CD4-positive, alpha-beta T cell treated with Interleukin-6 for 4 hours (primary cell): ENCODE measurements at regions not wholly inside any gene's neighbourhood (a gene's known extent, or its start where the extent isn't known, plus 50 kb on each side); places are given as distances from the start of the nearest gene placed in this dataset.

Source experiments
- DNase-seq: peaks from one replicate; pipeline ENCODE4 v3.0.0-alpha.2; 2020; ENCODE audit warnings: mixed read lengths

- DNase-seq: no peak
Measured at GRCh38 chr11:127195501-127196120, 195.0 kb upstream of the KIRREL3 start.

DNA sequence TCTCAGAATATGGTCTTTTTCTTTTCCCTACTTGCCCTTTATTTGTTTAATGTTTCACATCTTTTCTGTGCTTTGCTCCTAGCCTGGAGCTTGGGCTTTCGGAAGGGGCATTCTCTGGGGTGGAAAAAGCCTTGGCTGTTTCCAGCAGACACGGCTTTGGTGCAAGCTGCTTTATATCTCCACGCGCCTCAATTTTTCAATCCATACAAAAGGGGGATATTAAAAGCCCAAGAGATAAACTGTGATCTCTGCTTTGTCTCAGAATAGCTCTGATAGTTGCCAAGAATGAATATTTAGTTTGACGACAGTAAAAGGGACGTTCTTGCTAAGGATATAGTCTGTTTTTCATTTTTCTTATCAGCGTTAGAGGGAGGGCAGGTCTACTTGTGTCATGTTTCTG, 194.0 kb upstream of the KIRREL3 start:
- DNase-seq: no peak

- no peak for DNase-seq
Measured at GRCh38 chr11:127193950-127194349, 193.4 kb upstream of the KIRREL3 start.

DNA sequence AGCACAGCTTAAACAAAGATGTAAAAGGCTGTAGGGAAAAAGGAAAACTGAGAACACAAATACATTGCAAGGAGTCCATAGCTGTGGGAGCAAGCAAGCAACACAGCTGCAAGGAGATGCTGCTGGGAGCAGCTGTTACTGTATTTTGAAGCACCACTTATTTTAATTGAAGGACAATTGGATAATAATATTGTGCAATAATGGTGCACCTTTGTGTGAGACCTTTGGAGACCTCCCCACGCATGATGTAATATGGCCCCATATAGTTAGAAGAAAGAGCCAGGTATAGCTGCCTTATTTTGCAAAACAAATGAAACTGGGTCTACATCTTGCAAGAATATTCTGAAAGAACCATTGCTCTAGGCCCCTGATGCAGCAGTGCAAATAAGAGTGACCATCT, 191.1 kb upstream of the KIRREL3 start:
- DNase-seq: no peak

GRCh38 chr11:127191261-127191660, 190.7 kb upstream of the KIRREL3 start:
- no peak for DNase-seq

DNA sequence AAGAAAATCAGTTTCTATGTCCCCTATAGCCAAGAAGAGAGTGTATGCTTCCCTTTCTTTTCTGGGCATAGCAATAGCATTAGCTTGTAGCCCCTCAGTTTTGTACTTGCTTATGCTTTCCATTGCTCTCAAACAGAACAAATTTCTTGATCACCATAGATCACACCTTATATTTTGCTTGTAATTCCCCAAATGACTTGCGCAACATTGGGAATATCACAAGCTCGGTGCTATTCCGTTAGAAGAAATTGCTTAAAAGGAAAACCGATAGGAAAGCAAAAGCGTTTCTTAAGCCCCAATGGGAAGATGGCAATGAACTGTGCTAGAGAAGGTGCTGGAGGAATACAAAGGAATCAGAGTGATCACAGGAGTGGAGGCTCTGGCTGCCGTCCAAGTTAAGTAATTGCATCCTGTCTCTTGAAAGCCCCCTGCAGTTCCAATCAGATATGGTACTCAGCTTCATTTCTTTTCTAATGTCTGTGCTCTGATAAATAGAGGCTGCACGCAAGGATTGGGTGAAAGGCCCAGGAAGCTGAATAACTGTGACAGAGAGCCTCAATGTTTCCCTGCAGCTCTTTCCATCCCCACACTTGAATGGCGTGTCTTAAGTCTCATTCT, 182.1 kb upstream of the KIRREL3 start:
- DNase-seq: no peak

DNA sequence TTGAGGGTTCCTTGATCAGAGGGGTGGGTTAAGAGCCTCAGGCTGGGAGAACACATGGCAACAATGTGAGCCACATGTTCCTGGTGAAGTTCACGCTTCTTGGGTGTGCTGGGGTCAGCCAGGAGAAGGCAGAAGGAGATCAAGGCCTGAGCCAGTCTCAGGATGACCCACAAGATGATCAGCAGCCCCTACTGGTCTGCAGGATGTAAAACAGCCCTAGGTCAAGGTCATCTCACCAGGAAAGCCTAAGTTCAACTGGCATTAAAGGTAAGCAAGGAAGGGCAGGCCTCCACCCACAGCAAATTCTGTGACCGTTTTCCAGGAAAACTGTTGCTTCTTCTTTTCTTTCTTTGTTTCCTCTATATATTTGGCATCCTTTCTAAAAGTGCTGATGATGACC, 156.7 kb upstream of the KIRREL3 start:
- no peak for DNase-seq

GRCh38 chr11:127149410-127149809, 148.8 kb upstream of the KIRREL3 start:
- no peak for DNase-seq

GRCh38 chr11:127143251-127143650, 142.7 kb upstream of the KIRREL3 start:
- DNase-seq: no peak

DNA sequence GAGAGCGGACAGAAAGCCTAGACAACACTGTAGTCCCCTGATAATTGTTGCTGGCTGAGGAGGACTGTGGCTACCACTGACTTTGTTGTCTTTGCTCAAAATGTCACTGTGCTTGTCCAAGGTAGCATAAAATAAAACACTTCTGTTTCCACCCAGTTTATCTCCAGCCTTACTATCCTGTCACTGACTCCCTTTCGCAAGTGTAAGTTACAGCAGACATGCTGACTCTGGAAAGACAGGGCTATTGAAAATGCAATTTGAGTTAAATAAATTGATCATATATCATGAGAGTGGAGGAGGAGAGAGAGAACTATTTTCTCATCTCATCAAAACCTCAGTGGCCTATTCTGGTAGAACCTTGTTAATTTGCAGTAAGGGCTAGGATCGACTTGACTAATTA, 138.0 kb upstream of the KIRREL3 start:
- no peak for DNase-seq

GRCh38 chr11:127137771-127138280, 137.3 kb upstream of the KIRREL3 start:
- no peak for DNase-seq

DNA sequence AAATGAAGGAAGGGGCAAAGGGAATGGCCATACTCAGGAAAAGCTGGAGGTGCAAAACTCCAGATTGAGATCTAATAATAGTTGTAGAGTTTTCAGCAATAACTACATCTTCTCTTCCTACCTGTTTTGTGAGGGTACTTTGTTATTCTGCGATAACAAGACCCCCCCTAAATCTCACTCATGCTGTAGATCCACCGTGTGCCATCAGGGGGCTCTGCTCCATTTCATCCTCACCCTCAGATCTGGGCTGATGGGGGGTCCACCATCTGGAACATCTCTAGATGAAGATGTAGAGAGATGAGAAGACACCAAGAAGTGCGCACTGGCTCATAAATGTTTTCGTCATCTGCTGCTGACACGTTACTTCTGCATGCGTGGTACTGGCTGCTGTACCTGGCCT, 135.9 kb upstream of the KIRREL3 start:
- DNase-seq: no peak

DNA sequence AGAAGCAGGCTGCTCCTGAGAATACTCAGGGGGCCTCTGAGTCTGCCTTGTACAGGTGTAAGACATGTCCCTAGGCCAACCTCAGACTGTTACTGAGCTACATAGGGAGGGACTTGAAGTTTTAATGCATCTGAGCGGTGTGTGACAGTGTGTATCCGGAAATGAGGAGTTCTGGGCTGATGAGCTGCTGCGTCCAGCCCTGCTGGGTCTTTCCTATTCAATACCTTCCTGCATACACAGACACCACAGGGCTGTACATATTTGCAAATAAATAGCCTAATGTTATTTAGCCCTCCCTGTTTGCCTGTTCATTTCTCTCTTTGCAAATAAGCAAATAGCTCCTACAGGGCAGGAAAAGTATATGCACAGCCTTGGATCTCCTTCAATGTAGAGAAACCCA, 134.7 kb upstream of the KIRREL3 start:
- DNase-seq: no peak

GRCh38 chr11:127133061-127133460, 132.5 kb upstream of the KIRREL3 start:
- DNase-seq: no peak

GRCh38 chr11:127130321-127130720, 129.8 kb upstream of the KIRREL3 start:
- no peak for DNase-seq

DNA sequence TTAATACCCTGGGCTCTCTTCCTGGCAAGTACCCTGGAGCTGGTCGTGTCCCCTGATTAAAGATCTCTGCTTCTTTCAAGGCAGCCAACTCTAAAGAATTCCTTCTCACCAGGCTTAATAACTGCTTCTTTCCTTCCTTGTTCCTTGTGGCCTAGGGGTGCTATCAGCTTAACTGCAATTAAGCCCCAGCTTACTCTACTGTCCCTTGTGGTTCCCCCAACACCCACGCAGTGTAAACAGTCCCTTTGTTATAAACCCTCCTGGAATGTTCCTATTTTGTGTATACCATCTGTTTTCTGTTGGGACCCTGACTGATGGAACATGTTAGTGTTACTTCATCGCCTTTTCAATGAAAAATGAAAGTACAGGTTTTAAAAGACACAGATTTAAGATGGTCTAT, 126.4 kb upstream of the KIRREL3 start:
- DNase-seq: no peak

GRCh38 chr11:127119356-127119755, 118.8 kb upstream of the KIRREL3 start:
- no peak for DNase-seq

- DNase-seq: no peak
Measured at GRCh38 chr11:127118811-127119210, 118.2 kb upstream of the KIRREL3 start.

DNA sequence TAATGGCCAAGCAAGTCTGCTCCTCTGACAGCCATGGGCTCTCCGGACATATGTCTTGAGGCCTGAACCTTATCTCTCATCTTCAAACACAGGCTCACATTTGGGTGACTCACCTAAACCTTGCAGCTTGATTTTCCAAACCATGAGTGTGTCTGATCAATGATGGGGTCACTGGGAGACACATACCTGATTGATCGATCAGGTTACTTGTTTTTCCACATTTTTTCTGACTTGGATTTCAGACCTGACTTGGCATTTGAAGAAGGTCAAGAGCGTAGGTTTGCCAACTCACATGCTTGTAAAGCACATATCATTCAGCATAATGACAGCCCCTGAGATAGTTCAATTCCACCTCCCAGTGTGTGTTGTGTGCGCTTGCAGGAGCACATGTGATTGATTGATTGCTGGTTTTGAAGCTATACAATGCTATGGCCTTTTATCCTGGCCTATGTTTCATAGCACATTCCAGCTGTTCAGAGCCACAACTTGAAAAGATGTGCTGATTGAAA, 116.7 kb upstream of the KIRREL3 start:
- DNase-seq: no peak

DNA sequence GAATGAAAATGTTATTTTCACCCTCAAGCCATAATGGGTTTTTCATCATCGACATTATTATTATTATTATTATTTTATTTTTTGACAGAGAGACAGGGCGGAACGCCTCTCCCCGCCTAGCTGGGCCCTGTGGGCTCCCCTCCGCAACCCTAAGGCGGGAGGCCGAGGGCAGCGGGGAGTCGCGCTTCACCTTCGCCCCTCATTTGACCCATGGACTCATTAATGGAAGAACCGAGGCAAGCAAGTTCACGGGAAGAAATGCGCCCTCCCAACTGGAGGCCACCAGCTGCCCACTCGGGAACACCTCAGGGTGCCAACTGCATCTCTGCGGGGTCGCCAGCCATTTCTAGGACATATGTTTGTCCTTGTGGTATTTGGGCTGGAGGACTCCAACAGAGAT, 115.3 kb upstream of the KIRREL3 start:
- DNase-seq: no peak

DNA sequence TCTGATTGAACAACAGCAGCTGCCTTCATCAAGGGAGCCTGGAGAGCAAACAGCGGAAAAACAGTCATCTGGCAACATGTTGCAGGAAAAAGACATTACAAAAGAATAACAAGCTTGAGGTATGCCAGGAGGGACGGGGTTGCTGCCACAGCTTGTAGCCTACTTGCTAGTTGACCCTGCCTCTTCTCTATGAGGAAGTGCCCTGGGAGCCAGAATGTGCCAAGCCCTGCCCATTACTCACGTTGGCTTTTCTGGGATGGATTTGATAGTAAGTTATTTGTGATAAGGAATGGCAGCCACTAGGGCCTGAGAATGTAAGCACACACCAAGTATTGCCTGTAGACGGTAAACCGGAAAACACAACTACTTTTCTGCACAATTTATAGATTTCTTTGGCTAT, 113.5 kb upstream of the KIRREL3 start:
- DNase-seq: no peak

- DNase-seq: no peak
Measured at GRCh38 chr11:127110542-127110941, 110.0 kb upstream of the KIRREL3 start.

GRCh38 chr11:127109796-127110480, 109.4 kb upstream of the KIRREL3 start:
- DNase-seq: no peak

- DNase-seq: no peak
Measured at GRCh38 chr11:127108838-127109237, 108.3 kb upstream of the KIRREL3 start.
